HL-60 (cell line): ENCODE measurements at regions not wholly inside any gene's neighbourhood (a gene's known extent, or its start where the extent isn't known, plus 50 kb on each side); places are given as distances from the start of the nearest gene placed in this dataset.

Experiments used
- CTCF ChIP-seq: IDR thresholded peaks from one replicate; pipeline ENCODE4 v1.5.1; 2011; ENCODE audit warnings: low read length, control low read depth, inconsistent platforms; ENCODE audit not compliant: insufficient read depth
- GABPA ChIP-seq: IDR thresholded peaks from 2 replicates; pipeline ENCODE4 v1.6.1; 2012; ENCODE audit warnings: low read depth
- POLR2AphosphoS5 ChIP-seq: IDR thresholded peaks from 2 replicates; pipeline ENCODE4 v1.6.1; 2012; ENCODE audit warnings: low read depth
- SPI1 ChIP-seq: IDR thresholded peaks from 2 replicates; pipeline ENCODE4 v1.6.1; 2012; ENCODE audit warnings: low read depth, mild to moderate bottlenecking, borderline replicate concordance
- TF ChIP-seq, protein P1 (sequence below): IDR thresholded peaks from 2 replicates; pipeline ENCODE4 v1.6.1; 2012; ENCODE audit warnings: low read depth; ENCODE audit not compliant: insufficient replicate concordance

DNA sequence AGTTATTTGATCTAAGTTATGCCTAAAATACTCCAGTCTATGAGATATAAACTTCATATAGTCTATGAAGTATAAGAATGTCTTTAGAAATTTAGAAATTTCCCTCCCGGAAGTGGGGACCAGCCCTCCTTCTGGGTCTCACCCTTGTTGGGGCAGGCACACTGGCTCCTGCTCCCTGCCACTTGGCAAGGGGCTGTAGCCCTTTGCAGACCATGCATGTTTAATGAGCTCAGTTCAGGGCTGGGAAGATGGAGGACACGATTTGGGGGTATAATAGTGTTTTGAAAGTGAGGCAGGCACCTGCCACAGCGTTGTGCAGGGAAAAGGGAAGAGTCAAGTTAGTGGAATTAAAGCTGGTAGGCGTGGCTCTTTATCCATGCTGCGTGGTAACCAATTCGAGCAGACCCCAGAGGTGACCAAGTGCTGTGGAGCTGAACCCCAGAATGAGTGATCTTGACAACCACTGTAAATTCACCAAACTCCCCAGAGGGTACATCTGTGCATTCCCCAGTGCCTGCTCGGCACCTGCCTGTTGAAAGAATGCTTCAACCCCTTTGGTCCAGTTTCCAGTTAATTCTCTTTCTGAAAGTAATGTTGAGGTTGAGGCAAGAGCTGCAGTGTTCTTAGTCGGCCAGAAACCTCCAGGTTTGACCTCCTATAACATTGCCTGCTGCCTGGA, 79.6 kb downstream of the DOP1B start:
- TF ChIP-seq, protein P1, sequence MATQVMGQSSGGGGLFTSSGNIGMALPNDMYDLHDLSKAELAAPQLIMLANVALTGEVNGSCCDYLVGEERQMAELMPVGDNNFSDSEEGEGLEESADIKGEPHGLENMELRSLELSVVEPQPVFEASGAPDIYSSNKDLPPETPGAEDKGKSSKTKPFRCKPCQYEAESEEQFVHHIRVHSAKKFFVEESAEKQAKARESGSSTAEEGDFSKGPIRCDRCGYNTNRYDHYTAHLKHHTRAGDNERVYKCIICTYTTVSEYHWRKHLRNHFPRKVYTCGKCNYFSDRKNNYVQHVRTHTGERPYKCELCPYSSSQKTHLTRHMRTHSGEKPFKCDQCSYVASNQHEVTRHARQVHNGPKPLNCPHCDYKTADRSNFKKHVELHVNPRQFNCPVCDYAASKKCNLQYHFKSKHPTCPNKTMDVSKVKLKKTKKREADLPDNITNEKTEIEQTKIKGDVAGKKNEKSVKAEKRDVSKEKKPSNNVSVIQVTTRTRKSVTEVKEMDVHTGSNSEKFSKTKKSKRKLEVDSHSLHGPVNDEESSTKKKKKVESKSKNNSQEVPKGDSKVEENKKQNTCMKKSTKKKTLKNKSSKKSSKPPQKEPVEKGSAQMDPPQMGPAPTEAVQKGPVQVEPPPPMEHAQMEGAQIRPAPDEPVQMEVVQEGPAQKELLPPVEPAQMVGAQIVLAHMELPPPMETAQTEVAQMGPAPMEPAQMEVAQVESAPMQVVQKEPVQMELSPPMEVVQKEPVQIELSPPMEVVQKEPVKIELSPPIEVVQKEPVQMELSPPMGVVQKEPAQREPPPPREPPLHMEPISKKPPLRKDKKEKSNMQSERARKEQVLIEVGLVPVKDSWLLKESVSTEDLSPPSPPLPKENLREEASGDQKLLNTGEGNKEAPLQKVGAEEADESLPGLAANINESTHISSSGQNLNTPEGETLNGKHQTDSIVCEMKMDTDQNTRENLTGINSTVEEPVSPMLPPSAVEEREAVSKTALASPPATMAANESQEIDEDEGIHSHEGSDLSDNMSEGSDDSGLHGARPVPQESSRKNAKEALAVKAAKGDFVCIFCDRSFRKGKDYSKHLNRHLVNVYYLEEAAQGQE: no peak
- TF ChIP-seq CTCF (no peak), GABPA (no peak), SPI1 (no peak), POLR2AphosphoS5 (no peak)
